ENCODE measurements at regions not wholly inside any gene's neighbourhood (a gene's known extent, or its start where the extent isn't known, plus 50 kb on each side); places are given as distances from the start of the nearest gene placed in this dataset.

DNA sequence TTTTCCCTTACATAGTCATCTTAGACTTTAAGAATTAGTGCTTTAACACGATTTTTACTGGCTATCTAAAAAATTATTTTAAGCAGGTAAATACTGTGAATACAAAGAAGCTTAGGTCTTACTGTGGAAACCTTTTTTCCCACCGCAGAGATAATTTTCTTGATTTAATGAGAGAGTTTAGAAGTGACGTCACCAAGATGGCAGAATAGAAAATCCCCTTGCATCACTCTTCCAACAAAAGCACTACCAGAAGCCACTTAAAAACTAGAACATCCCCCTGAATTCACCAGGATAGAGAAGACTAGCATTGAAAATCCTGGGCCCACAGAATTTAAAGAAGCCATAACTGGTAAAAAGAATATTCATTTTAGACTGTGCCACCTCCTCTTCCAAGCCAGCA, 375.4 kb upstream of the PTCHD4 start:
- H3K27me3 ChIP-seq, result no peaks in the 10 kb centered on the region
- H3K4me3 ChIP-seq (ENCODE audit: low read depth, low read length), result no peak overlapping the region
- DNase-seq, result no peak
- H3K36me3 ChIP-seq, result no peaks in the 10 kb centered on the region
- TF ChIP-seq, protein P1, sequence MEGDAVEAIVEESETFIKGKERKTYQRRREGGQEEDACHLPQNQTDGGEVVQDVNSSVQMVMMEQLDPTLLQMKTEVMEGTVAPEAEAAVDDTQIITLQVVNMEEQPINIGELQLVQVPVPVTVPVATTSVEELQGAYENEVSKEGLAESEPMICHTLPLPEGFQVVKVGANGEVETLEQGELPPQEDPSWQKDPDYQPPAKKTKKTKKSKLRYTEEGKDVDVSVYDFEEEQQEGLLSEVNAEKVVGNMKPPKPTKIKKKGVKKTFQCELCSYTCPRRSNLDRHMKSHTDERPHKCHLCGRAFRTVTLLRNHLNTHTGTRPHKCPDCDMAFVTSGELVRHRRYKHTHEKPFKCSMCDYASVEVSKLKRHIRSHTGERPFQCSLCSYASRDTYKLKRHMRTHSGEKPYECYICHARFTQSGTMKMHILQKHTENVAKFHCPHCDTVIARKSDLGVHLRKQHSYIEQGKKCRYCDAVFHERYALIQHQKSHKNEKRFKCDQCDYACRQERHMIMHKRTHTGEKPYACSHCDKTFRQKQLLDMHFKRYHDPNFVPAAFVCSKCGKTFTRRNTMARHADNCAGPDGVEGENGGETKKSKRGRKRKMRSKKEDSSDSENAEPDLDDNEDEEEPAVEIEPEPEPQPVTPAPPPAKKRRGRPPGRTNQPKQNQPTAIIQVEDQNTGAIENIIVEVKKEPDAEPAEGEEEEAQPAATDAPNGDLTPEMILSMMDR (IDR thresholded peaks at IDR 0.05; ENCODE audit: low read depth, low read length), result no peak
- H3K9me3 ChIP-seq, result no peaks in the 10 kb centered on the region
- H3K4me1 ChIP-seq, result no peaks in the 10 kb centered on the region

DNA sequence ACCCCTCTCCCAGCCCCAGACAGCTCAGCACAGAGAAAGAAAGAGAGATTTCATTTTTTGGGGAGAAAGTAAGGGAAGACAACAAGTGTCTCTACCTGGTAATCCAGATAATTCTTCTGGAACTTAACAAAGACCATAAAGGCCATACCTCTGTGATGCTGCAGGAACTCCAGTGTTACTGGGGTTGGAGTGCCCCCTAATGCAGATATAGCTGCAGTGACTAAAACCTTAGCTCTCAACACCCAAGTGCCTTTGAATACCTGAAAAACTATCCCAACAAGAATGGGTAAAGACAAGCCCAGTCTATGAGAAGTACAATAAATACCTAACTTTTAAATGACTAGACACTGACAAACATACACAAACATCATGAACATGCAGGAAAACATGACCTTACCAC, 365.3 kb upstream of the PTCHD4 start:
- no peaks in the 10 kb centered on the region for H3K9me3 ChIP-seq
- TF ChIP-seq, protein P1 (IDR thresholded peaks at IDR 0.05; ENCODE audit: low read depth, low read length), result no peak
- no peaks in the 10 kb centered on the region for H3K36me3 ChIP-seq
- H3K4me3 ChIP-seq (ENCODE audit: low read depth, low read length), result no peak overlapping the region
- H3K4me1 ChIP-seq, result no peaks in the 10 kb centered on the region
- H3K27me3 ChIP-seq, result no peaks in the 10 kb centered on the region
- no peak for DNase-seq

DNA sequence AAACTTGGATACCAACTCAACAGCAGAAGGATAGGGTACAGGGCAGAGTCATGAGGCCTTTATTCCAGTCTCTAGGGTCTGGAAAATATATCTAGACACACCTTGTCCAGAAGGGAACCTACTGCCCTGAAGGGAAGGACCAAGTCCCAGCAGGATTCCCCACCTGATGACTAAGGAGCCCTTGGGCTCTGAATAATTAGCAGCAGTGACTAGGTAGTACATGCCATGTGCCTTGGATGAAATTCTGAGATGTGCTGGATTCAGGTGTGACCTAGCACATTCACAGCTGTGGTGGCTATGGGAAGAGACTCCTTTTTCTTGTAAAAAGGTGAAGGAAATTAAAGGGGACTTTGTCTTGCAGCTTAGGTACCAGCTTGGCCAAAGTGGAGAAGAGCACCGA, 364.3 kb upstream of the PTCHD4 start:
- no peak for DNase-seq
- no peak overlapping the region for H3K4me3 ChIP-seq (ENCODE audit: low read depth, low read length)
- no peaks in the 10 kb centered on the region for H3K27me3 ChIP-seq
- TF ChIP-seq, protein P1 (IDR thresholded peaks at IDR 0.05; ENCODE audit: low read depth, low read length), result no peak
- H3K9me3 ChIP-seq, result no peaks in the 10 kb centered on the region
- H3K36me3 ChIP-seq, result no peaks in the 10 kb centered on the region
- no peaks in the 10 kb centered on the region for H3K4me1 ChIP-seq

DNA sequence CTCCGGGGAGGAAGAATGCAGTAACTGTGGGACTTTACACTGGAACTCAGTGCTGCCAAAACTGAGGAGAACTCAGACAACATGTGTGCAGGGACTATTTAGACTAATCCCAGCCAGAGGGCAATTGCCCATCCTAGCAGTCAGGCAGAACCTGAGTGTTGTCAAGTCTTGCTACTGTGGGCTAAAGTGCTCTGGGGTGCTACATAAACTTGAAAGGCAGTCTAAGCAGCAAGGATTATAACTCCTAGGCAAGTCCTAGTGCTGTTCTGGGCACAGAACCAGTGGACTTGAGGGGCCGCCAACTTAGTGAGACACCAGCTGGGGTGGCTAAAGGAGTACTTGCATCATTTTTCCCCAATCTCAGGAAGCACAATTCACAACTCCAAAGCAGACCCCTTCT, 363.8 kb upstream of the PTCHD4 start:
- H3K27me3 ChIP-seq, result no peaks in the 10 kb centered on the region
- H3K4me1 ChIP-seq, result no peaks in the 10 kb centered on the region
- no peak overlapping the region for H3K4me3 ChIP-seq (ENCODE audit: low read depth, low read length)
- TF ChIP-seq, protein P1 (IDR thresholded peaks at IDR 0.05; ENCODE audit: low read depth, low read length), result no peak
- H3K9me3 ChIP-seq, result no peaks in the 10 kb centered on the region
- DNase-seq, result no peak
- no peaks in the 10 kb centered on the region for H3K36me3 ChIP-seq

DNA sequence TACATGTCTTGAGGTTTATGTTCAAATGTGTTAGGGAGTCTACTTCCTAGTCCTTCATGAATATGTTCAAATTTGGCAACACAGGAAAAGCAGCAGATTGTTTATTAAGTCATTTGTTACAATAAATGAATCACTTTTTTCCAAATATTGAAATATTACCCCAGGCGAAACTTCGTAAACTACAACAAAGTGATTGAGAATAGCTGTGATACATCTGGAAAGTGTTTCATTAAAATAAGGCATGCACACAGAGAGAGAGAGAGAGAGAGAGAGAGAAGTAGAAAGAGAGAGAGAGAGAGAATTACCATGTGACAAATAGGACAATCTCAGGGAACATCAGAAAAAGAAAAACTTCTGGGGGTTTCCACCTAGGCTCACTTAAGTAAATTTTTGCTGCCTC, 363.1 kb upstream of the PTCHD4 start:
- Histone ChIP-seq H3K4me3 (ENCODE audit: low read depth, low read length) (no peak overlapping the region), H3K27me3 (no peaks in the 10 kb centered on the region), H3K4me1 (no peaks in the 10 kb centered on the region), H3K9me3 (no peaks in the 10 kb centered on the region), H3K36me3 (no peaks in the 10 kb centered on the region)
- TF ChIP-seq, protein P1 (IDR thresholded peaks at IDR 0.05; ENCODE audit: low read depth, low read length), result no peak
- DNase-seq, result no peak

DNA sequence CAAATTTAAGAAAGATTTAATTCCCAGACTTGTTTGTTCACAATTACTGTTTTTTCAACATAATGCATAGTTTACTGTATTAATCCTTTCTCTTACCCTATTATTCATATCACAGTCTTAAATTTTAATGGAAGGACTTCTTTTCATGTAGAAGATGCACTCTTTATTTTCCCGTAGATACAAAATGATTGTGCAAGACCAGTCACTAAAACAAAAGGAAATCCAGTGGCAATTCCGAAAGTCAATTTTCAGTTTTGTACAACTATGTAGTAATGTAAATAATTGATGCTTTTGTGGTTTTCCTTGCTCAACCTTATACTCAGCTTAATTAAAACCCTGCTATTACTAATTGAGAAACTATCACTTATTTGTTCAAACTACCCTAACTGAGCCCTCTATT, 361.5 kb upstream of the PTCHD4 start:
- no peak for DNase-seq
- Histone ChIP-seq H3K36me3 (no peaks in the 10 kb centered on the region), H3K27me3 (no peaks in the 10 kb centered on the region), H3K9me3 (no peaks in the 10 kb centered on the region), H3K4me3 (ENCODE audit: low read depth, low read length) (no peak overlapping the region), H3K4me1 (no peaks in the 10 kb centered on the region)
- TF ChIP-seq, protein P1 (IDR thresholded peaks at IDR 0.05; ENCODE audit: low read depth, low read length), result no peak
